IMR-90 (cell line): ENCODE measurements at regions not wholly inside any gene's neighbourhood (a gene's known extent, or its start where the extent isn't known, plus 50 kb on each side); places are given as distances from the start of the nearest gene placed in this dataset.

ENCODE experiments used
- CEBPB ChIP-seq: IDR thresholded peaks from 2 replicates; pipeline ENCODE4 v1.6.1; 2012; ENCODE audit warnings: low read depth, low read length, improper control_type of control experiment
- CTCF ChIP-seq: conservative IDR thresholded peaks from 2 replicates; pipeline ENCODE4 v1.5.1; 2012; ENCODE audit warnings: mild to moderate bottlenecking, low read depth, low read length, improper control_type of control experiment
- ELK1 ChIP-seq: fragments of 150-350 bp; IDR thresholded peaks from 2 replicates; pipeline ENCODE4 v1.6.1; 2016; ENCODE audit warnings: low read depth, mild to moderate bottlenecking, low read length, moderate library complexity, borderline replicate concordance
- FOS ChIP-seq: fragments of 150-350 bp; IDR thresholded peaks from 2 replicates; pipeline ENCODE4 v1.6.1; 2016; ENCODE audit warnings: low read depth, low read length
- MAZ ChIP-seq: IDR thresholded peaks from 2 replicates; pipeline ENCODE4 v1.6.1; 2012; ENCODE audit warnings: low read depth, mild to moderate bottlenecking, low read length, improper control_type of control experiment, moderate library complexity, borderline replicate concordance
- MXI1 ChIP-seq: IDR thresholded peaks from 2 replicates; pipeline ENCODE4 v1.6.1; 2012; ENCODE audit warnings: low read depth, mild to moderate bottlenecking, low read length, moderate library complexity, borderline replicate concordance
- POLR2A ChIP-seq: IDR thresholded peaks from 2 replicates; pipeline ENCODE4 v1.6.1; 2012; ENCODE audit warnings: mild to moderate bottlenecking, low read depth, low read length
- RAD21 ChIP-seq: IDR thresholded peaks from 2 replicates; pipeline ENCODE4 v1.6.1; 2012; ENCODE audit warnings: low read length, improper control_type of control experiment
- SMC3 ChIP-seq: fragments of 150-350 bp; IDR thresholded peaks from 2 replicates; pipeline ENCODE4 v1.6.1; 2016; ENCODE audit warnings: low read depth, mild to moderate bottlenecking, antibody characterized with exemption, low read length, moderate library complexity

GRCh38 chr7:1305873-1306272, 73.2 kb downstream of the UNCX start:
- TF ChIP-seq CTCF (no peak), POLR2A (no peak), MAZ (no peak), CEBPB (no peak), ELK1 (no peak), SMC3 (no peak), FOS (no peak), MXI1 (no peak), RAD21 (no peak)
